Panc1 (cell line): ENCODE measurements at regions not wholly inside any gene's neighbourhood (a gene's known extent, or its start where the extent isn't known, plus 50 kb on each side); places are given as distances from the start of the nearest gene placed in this dataset.

Experiments used
- ATAC-seq: fragments of 200-7000 bp; cut with Tn5 transposase; 2 replicates; pipeline ENCODE4 v1.9.1; 2020; ENCODE audit warnings: mild to moderate bottlenecking, moderate library complexity
- BruUV-seq: library from RNA; stranded (reverse); fragments of 400-500 nt; replicated peaks from 2 replicates; lab custom pipeline; 2021; lab: Mats Ljungman, UMichigan
- CTCF ChIA-PET: fragments of 300-600 bp; sonication (Branson Sonifier 250); formaldehyde crosslinking; loops from one replicate; lab custom pipeline; 2022; ENCODE audit warnings: antibody characterized with exemption; lab: Charles Lee
- POLR2A ChIA-PET: fragments of 300-600 bp; sonication (Branson Sonifier 250); formaldehyde crosslinking; loops from one replicate; lab custom pipeline; 2022; ENCODE audit warnings: antibody characterized with exemption; lab: Charles Lee
- DNase-seq: peaks from one replicate; pipeline ENCODE4 v3.0.0-alpha.2; 2010; ENCODE audit warnings: low read depth, low spot score
- H3K27ac ChIP-seq: 2 replicates; pipeline ENCODE4 v1.5.1; 2011; ENCODE audit warnings: mild to moderate bottlenecking, low read length, inconsistent platforms
- H3K27me3 ChIP-seq: fragments of 200-500 bp; sonication (Bioruptor generic); 2 replicates; pipeline ENCODE4 v1.6.0; 2014; ENCODE audit warnings: low read length, inconsistent platforms; ENCODE audit not compliant: control insufficient read depth, insufficient read depth
- H3K36me3 ChIP-seq: fragments of 200-500 bp; sonication (Bioruptor generic); 2 replicates; pipeline ENCODE4 v1.5.1; 2014; ENCODE audit warnings: inconsistent platforms, mild to moderate bottlenecking, low read length, moderate library complexity; ENCODE audit not compliant: control insufficient read depth, insufficient read depth
- H3K4me1 ChIP-seq: 2 replicates; pipeline ENCODE4 v1.5.1; 2011; ENCODE audit warnings: inconsistent platforms, mild to moderate bottlenecking, low read length, moderate library complexity; ENCODE audit not compliant: control insufficient read depth, insufficient read depth
- H3K4me3 ChIP-seq, 2 experiments: 2 replicates each; pipeline ENCODE4 v1.5.1; 2011 to 2012; ENCODE audit warnings: low read depth in 2 of 2, low read length in 2 of 2, mild to moderate bottlenecking in 2 of 2, inconsistent platforms in 1 of 2, moderate library complexity in 1 of 2
- H3K9me3 ChIP-seq: fragments of 200-500 bp; sonication (Bioruptor generic); 2 replicates; pipeline ENCODE4 v1.5.1; 2014; ENCODE audit warnings: low read depth, mild to moderate bottlenecking, inconsistent platforms, low read length, moderate library complexity; ENCODE audit not compliant: control insufficient read depth, insufficient read depth
- POLR2AphosphoS5 ChIP-seq: IDR thresholded peaks from 2 replicates; pipeline ENCODE4 v1.6.1; 2012; ENCODE audit warnings: mild to moderate bottlenecking, low read depth, low read length, moderate library complexity
- SIN3A ChIP-seq: IDR thresholded peaks from 2 replicates; pipeline ENCODE4 v1.6.1; 2012; ENCODE audit warnings: low read depth, mild to moderate bottlenecking, low read length, moderate library complexity, borderline replicate concordance; ENCODE audit not compliant: insufficient read depth
- TCF7L2 ChIP-seq: IDR thresholded peaks from 2 replicates; pipeline ENCODE4 v1.6.1; 2011; ENCODE audit warnings: mild to moderate bottlenecking, low read depth, low read length, inconsistent platforms
- in situ Hi-C: cut with HindIII; loops from 2 replicates; pipeline ENCODE4 v1.10.0; 2016; ENCODE audit warnings: low sequenced_read_pairs, low pct_unique_long_range_greater_than_20kb
- intact Hi-C: fragments of 100-400 bp; cut with micrococcal nuclease; formaldehyde crosslinking; loops from one replicate; pipeline ENCODE4 v1.10.0; 2022; ENCODE audit not compliant: unreplicated experiment
- TF ChIP-seq, protein P1 (sequence below), 2 experiments: IDR thresholded peaks; 2 replicates each; pipeline ENCODE4 v1.6.1; 2011 to 2012; ENCODE audit warnings: low read depth in 2 of 2, control low read depth in 1 of 2, low read length in 1 of 2, mild to moderate bottlenecking in 1 of 2, moderate library complexity in 1 of 2; ENCODE audit not compliant: insufficient read depth in 1 of 2
- TF ChIP-seq, protein P2 (sequence below): fragments of 450-650 bp; IDR thresholded peaks from 2 replicates; pipeline ENCODE4 v1.5.1; 2017; ENCODE audit warnings: mild to moderate bottlenecking

DNA sequence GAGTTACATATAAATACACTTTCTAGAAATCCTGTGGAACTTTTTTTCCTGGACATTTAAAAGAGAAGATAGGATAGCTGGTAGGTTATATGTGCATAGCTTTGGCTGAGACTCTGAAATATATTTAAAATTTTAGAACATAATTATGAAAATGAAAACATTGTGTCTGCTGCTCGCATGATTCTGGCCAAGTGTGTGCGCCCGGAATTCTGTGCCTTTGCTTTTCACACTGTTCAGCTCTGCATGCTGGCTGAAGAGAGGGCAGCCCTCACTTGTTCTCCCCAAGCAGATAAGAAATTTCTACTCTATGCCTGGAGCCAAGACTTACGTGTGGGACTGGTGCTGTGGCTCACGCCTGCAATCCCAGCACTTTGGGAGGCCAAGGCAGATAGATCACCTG, 153.9 kb downstream of the MED10 start:
- POLR2A ChIA-PET = no interaction called here
- no peak for TF ChIP-seq TCF7L2
- TF ChIP-seq, protein P1, sequence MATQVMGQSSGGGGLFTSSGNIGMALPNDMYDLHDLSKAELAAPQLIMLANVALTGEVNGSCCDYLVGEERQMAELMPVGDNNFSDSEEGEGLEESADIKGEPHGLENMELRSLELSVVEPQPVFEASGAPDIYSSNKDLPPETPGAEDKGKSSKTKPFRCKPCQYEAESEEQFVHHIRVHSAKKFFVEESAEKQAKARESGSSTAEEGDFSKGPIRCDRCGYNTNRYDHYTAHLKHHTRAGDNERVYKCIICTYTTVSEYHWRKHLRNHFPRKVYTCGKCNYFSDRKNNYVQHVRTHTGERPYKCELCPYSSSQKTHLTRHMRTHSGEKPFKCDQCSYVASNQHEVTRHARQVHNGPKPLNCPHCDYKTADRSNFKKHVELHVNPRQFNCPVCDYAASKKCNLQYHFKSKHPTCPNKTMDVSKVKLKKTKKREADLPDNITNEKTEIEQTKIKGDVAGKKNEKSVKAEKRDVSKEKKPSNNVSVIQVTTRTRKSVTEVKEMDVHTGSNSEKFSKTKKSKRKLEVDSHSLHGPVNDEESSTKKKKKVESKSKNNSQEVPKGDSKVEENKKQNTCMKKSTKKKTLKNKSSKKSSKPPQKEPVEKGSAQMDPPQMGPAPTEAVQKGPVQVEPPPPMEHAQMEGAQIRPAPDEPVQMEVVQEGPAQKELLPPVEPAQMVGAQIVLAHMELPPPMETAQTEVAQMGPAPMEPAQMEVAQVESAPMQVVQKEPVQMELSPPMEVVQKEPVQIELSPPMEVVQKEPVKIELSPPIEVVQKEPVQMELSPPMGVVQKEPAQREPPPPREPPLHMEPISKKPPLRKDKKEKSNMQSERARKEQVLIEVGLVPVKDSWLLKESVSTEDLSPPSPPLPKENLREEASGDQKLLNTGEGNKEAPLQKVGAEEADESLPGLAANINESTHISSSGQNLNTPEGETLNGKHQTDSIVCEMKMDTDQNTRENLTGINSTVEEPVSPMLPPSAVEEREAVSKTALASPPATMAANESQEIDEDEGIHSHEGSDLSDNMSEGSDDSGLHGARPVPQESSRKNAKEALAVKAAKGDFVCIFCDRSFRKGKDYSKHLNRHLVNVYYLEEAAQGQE (IDR thresholded peaks at IDR 0.05; ENCODE audit: insufficient read depth in 1 of 2, low read depth in 2 of 2, low read length in 1 of 2) = no peak
- TF ChIP-seq POLR2AphosphoS5 = no peak
- TF ChIP-seq, protein P2, sequence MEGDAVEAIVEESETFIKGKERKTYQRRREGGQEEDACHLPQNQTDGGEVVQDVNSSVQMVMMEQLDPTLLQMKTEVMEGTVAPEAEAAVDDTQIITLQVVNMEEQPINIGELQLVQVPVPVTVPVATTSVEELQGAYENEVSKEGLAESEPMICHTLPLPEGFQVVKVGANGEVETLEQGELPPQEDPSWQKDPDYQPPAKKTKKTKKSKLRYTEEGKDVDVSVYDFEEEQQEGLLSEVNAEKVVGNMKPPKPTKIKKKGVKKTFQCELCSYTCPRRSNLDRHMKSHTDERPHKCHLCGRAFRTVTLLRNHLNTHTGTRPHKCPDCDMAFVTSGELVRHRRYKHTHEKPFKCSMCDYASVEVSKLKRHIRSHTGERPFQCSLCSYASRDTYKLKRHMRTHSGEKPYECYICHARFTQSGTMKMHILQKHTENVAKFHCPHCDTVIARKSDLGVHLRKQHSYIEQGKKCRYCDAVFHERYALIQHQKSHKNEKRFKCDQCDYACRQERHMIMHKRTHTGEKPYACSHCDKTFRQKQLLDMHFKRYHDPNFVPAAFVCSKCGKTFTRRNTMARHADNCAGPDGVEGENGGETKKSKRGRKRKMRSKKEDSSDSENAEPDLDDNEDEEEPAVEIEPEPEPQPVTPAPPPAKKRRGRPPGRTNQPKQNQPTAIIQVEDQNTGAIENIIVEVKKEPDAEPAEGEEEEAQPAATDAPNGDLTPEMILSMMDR = no peak
- TF ChIP-seq SIN3A = no peak
- intact Hi-C loops = no loop called here
- no peaks in the 10 kb centered on the region for H3K9me3 ChIP-seq
- CTCF ChIA-PET = no interaction called here
- ATAC-seq (no peak), DNase-seq (no peak)
- no peaks in the 10 kb centered on the region; the same call in 1 of the 2 replicates for H3K27me3 ChIP-seq
- H3K4me3 ChIP-seq = no peak overlapping the region
- H3K4me1 ChIP-seq = no peaks in the 10 kb centered on the region
- no peaks in the 10 kb centered on the region for H3K36me3 ChIP-seq
- in situ Hi-C loops = no loop called here
- H3K27ac ChIP-seq = no peak overlapping the region
- BruUV-seq = no TSS peak

DNA sequence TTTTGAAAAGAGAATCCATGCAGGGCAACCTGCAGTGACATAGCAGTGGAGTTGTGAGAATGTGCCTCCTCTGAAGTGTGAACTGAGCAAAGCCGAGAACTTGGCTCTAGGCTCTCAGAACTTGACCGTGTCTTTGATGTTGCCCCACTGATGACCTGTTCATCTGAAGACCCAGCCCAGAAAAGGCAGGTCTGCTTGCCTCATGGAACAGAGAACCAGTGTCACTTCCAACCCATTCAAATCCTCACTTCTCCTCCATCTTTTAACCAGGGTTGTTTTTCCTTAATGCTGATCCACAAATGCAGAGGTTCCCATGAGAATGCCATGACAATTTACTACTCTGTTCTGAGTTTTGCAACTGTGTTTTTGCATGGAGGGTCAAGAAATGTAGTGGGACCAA, 155.4 kb downstream of the MED10 start:
- CTCF ChIA-PET = no interaction called here
- no TSS peak for BruUV-seq

More for the DNA sequence above, 155.4 kb downstream of the MED10 start:
- Histone ChIP-seq H3K36me3 (no peaks in the 10 kb centered on the region), H3K27ac (no peak overlapping the region), H3K4me3 (no peak overlapping the region), H3K4me1 (no peaks in the 10 kb centered on the region), H3K9me3 (no peaks in the 10 kb centered on the region), H3K27me3 (no peaks in the 10 kb centered on the region)
- in situ Hi-C loops (no loop called here), intact Hi-C loops (no loop called here)
- DNase-seq (no peak), ATAC-seq (no peak)
- TF ChIP-seq SIN3A (no peak), TCF7L2 (no peak), POLR2AphosphoS5 (no peak)
- TF ChIP-seq, protein P2 = no peak
- TF ChIP-seq, protein P1 (IDR thresholded peaks at IDR 0.05; ENCODE audit: insufficient read depth in 1 of 2, low read depth in 2 of 2, low read length in 1 of 2) = no peak
- POLR2A ChIA-PET = no interaction called here
